CD4-positive, alpha-beta T cell treated with Interferon gamma for 1 hour (primary cell): ENCODE measurements at regions not wholly inside any gene's neighbourhood (a gene's known extent, or its start where the extent isn't known, plus 50 kb on each side); places are given as distances from the start of the nearest gene placed in this dataset.

Experiments
- DNase-seq: peaks from one replicate; pipeline ENCODE4 v3.0.0-alpha.2; 2020

DNA sequence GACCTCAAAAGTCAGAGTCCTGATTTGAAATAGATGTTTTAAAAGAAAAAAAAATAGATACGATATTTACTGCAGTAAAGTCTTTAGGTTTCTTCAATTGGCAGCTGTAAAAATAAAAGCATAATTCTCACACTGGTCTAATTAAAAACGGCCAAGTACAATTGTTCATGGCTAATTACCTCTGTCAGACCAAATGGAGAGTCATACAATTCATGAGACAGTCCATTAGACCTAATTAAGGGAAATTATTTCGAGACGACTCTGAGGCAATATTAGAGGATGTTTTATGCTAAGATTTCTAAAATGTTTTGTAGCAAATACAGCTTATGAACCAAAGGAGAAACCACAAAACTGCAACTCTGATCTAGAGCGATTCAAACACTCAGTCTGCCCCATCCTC lies 131.3 kb downstream of the PHLDA1 start:
- no peak for DNase-seq

DNA sequence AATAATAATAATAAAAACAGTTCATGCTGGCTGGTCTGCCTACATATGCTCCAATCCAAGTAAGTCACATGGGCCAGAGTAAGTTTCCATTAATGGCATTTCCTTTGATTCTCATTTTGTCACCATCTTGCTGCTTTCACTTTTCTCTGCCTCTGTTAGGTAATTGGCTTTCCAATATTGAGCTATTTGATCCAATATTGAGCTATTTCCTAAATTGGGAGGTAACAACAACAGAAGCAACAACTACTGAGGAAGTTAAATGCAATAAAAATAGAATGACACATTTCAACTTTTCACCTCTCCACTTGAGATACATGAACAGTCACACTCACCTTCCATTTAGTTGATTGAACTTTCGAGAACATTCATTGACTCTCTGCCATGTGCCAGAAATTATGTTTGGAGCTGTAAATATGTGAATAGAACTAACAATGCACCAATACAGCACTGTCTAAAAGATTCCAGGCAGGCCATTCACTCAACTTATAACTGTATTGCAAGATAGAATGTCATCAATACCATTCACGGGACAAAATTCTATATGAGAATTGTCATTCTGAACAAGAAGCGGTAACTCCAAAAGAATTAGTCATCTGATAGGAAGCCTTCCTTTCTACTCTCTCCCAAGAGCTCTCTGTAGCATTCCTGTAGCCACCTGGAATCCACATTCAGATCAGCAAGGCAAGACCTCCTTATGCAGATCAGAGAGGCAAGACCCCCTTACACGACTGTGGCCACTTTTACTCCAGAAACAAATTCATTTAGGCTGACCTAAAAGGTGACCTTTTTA lies 136.4 kb downstream of the PHLDA1 start:
- no peak for DNase-seq

DNA sequence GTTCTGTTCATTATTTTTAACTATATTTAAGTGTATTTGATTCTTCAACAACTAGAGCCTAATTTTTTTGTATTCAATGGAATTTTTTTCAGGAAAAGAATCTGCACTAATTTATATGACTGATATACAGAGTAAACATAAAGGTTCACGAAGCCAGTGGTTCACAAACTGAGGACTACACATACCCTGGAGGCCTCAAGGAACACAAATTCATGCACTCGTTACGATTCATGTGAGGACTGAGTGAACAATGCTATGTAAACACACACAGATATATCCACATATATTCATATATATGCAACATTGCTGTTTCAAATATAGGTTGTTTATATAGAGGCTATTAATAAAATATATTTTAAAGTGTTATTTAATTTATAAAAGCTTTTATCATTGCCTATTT lies 137.8 kb downstream of the PHLDA1 start:
- DNase-seq, result no peak

DNA sequence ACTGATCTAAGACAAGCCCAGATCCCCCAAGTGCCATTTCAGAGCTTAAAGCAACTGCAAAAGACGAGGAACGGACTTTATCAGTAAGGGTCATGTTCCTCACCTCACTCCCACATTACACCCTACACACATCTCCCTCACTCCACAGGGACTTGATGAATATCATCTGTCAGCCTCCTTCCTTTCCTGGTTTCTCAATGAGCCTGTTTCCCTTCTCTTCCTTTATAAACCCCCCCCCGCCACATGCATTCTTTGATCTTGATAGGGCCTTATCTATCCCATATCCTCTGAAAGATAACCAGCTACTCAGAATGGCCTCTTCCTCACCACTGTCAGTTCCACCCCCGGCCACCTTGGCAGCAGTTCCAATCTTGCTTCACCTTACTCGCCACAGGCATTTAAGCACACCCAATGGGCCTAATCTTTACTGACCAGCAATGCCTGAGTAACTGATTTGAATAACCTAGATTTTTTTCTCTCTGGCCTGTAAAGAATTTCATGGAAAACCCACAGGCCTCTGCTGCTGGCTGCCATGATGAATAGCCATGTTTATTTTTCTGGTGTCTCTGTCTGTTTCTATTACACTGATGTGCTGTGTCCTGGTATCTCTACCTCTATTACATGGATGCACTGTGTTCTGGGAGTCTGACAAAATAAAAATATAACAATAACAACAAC lies 138.7 kb downstream of the PHLDA1 start:
- no peak for DNase-seq

GRCh38 chr12:75891072-75891471 lies 140.5 kb downstream of the PHLDA1 start:
- no peak for DNase-seq

GRCh38 chr12:75890660-75891059 lies 140.9 kb downstream of the PHLDA1 start:
- DNase-seq, result no peak

DNA sequence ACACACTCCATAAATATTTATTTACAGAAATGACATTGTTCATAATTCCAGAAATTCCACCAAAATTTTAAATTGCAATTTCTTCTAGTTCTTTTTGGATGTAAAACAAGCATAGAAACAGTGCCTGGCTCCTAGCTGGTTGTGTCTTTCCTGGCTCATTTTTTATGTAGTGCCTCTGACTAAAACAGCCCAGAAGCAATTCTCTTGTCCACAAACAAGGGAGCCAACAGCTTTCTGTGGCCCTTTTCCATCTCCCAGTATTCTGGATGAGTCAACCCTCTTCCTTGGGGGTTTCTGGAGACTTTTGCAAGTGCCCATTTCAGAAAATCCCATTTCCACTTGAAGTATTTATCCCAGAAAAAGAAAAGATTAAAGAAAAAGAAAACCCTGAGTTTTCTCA lies 141.4 kb downstream of the PHLDA1 start:
- DNase-seq, result no peak

GRCh38 chr12:75888874-75889613 lies 142.5 kb downstream of the PHLDA1 start:
- DNase-seq, result no peak

DNA sequence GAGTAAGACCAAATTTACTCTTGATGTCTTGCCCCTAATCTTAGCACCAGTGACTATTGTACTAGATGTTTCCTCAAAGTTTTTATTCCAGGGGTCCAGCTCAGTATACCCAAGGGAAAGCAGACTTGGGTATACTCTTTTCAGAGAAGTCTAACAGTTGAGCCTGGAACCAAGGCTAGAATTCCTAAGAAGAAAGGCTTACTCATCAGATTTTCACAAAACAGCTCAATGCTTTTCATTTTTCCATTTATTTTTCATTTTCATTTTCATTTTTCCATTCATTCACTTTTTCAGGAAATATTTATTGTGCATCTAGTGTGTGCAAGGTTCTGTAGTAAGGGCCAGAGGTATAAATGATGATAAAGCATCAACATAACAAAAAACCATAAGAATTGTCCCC lies 143.2 kb downstream of the PHLDA1 start:
- DNase-seq, result no peak

GRCh38 chr12:75887979-75888378 lies 143.6 kb downstream of the PHLDA1 start:
- DNase-seq, result no peak

GRCh38 chr12:75884465-75884985 lies 147.1 kb downstream of the PHLDA1 start:
- no peak for DNase-seq

- DNase-seq, result no peak
Observed at GRCh38 chr12:75883241-75883640, 148.3 kb downstream of the PHLDA1 start.

DNA sequence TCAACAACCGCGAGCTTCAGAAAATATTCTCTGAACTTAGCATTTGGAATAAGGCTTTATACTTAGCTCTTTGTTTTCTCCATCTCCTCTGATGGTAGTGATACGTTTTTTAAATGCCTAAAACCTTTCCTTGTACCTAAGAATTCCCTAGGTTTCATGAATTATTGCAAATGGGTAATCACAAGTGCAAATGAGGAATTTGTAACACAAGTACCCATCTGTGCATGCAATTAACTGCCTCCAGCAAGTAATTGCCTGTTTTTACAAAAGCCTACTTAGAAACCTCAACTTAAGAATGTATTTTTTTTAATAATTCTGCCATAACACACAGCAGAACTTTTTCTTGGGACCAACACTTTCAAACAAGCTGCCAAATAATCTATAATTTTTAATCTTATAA lies 149.2 kb downstream of the PHLDA1 start:
- DNase-seq, result no peak

- DNase-seq, result no peak
Observed at GRCh38 chr12:75881920-75882319, 149.7 kb downstream of the PHLDA1 start.

GRCh38 chr12:75877763-75878621 lies 153.6 kb downstream of the PHLDA1 start:
- DNase-seq, result no peak

DNA sequence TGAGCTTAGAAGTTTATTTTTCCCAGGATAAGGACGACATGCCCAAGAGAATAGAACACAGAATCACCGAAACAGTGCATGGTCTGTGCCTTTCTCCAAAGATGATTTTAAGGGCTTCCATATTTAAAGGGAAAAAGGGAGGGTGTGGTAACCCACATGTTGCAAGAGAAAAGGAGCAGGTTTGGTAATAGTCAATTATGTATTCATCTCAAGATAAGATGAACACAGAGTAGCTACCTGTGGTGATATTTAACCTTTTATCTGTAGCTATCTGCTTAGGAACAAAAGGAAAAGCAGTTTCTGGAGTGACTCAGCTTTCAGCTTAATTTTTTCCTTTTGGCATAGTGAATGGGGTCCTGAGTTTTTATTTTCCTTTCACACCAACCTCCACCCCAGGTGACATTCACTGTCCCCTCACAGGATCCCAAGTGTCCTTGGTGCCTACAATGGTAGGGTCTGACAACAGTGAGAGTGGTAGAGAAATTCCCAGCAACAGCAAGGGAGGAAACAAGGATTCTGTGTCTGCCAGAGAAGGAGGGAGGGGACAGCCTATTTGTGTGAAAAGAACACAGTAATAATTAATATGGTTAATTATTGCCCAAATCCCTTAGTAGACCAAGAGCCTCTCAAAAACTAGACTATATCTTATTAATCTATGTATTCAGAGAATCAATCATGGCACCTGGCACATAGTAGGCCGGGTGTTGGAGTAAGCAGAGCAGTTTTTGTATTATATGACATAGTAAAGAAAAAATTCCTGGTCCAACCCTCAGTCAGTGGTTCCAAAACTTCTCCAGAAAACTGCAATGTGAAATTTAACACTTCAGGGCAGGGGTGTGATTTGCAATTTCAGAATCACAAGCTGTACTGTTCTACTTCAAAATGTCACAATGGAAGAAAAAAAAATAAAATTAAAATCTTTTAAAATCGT lies 154.5 kb downstream of the PHLDA1 start:
- DNase-seq, result no peak

GRCh38 chr12:75874441-75874840 lies 157.1 kb downstream of the PHLDA1 start:
- DNase-seq, result no peak

DNA sequence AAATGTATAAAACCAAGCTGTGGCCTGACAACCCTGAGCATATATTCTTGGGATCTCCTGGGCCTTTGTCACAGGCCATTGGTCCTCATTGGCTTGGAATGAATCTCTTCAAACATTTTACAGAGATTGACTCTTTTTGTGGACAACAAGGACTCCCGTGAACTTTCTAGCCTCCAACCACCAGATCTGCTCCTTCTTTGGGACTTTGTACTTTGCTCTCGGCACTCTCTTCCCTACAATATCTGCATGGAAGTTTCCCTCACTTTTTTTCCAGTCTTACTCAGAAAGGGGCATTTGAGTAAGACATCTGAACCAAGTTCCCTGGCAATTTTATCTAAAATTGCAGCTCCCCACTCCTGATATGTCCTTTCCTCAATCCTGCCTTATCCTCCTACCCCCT lies 158.8 kb downstream of the PHLDA1 start:
- DNase-seq, result no peak

- DNase-seq, result no peak
Observed at GRCh38 chr12:75870878-75871277, 160.7 kb downstream of the PHLDA1 start.

DNA sequence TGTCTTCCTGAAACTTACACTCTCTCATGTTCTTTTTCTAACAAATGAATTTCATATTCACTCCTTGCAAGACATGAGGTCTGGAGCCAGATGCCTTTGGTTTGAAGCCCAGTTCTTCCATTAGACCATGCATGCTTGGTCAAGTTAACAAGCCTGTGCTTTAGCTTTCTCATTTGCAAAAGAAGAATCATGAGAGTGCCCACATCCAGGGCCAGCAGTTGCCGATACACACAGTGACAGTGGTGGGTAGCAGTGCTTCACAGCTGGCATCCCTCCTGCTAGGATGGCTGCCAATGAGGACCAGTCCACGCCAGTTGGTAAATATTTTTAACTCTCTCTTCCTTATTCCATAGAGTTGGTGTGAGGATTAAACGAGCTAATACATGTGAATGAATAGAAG lies 163.1 kb downstream of the PHLDA1 start:
- no peak for DNase-seq

DNA sequence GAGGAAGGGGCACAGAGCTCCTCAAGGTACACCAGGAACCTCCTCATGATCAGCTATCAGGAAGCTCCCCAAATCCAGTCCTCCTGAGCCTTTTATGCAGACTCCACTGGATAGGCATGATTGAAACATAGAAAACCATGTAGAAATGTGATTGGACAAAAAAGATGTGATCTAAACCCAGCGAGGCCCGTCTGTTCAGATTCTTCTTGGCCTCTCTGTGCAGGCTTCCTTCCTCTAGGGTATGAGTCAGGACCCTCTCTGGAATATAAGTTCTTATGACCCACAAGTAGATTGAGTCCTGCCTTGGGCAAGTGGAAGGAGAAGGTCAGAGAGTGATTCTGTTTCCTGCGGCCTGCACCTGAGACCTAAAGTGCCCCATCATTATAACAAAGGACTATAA lies 166.3 kb downstream of the PHLDA1 start:
- DNase-seq, result no peak

- no peak for DNase-seq
Observed at GRCh38 chr12:75864161-75864560, 167.4 kb downstream of the PHLDA1 start.
